ENCODE measurements at regions not wholly inside any gene's neighbourhood (a gene's known extent, or its start where the extent isn't known, plus 50 kb on each side); places are given as distances from the start of the nearest gene placed in this dataset.

- no peak for TF ChIP-seq CTCF (conservative IDR thresholded peaks at IDR 0.05)
- no peak for DNase-seq (ENCODE audit: low read depth, low spot score)
- peaks cover 6% of the 10 kb centered on the region for H3K9me3 Mint-ChIP-seq
- H3K4me3 Mint-ChIP-seq = no peak overlapping the region
- H3K4me1 Mint-ChIP-seq = no peaks in the 10 kb centered on the region
- no peak overlapping the region for H3K27ac Mint-ChIP-seq (ENCODE audit: unreplicated experiment)
- H3K36me3 Mint-ChIP-seq (ENCODE audit: low read depth) = peaks cover 19% of the 10 kb centered on the region
- no peaks in the 10 kb centered on the region for H3K27me3 Mint-ChIP-seq (ENCODE audit: low read depth)
These were observed 63.4 kb upstream of the LGALSL start for GRCh38 chr2:64390586-64390985.

- H3K36me3 Mint-ChIP-seq (ENCODE audit: low read depth) = peaks cover 19% of the 10 kb centered on the region
- no peak overlapping the region for H3K27ac Mint-ChIP-seq (ENCODE audit: unreplicated experiment)
- H3K27me3 Mint-ChIP-seq (ENCODE audit: low read depth) = no peaks in the 10 kb centered on the region
- no peak for TF ChIP-seq CTCF (conservative IDR thresholded peaks at IDR 0.05)
- no peaks in the 10 kb centered on the region for H3K4me1 Mint-ChIP-seq
- H3K9me3 Mint-ChIP-seq = peaks cover 6% of the 10 kb centered on the region
- DNase-seq (ENCODE audit: low read depth, low spot score) = no peak
- no peak overlapping the region for H3K4me3 Mint-ChIP-seq
These were observed 62.5 kb upstream of the LGALSL start for GRCh38 chr2:64391424-64391823.

GRCh38 chr2:64391940-64392339 lies 62.0 kb upstream of the LGALSL start:
- no peaks in the 10 kb centered on the region for H3K4me1 Mint-ChIP-seq
- no peak overlapping the region for H3K4me3 Mint-ChIP-seq
- DNase-seq (ENCODE audit: low read depth, low spot score) = no peak
- no peak overlapping the region for H3K27ac Mint-ChIP-seq (ENCODE audit: unreplicated experiment)
- peaks cover 9% of the 10 kb centered on the region for H3K9me3 Mint-ChIP-seq
- peaks cover 19% of the 10 kb centered on the region for H3K36me3 Mint-ChIP-seq (ENCODE audit: low read depth)
- no peak for TF ChIP-seq CTCF (conservative IDR thresholded peaks at IDR 0.05)
- no peaks in the 10 kb centered on the region for H3K27me3 Mint-ChIP-seq (ENCODE audit: low read depth)

GRCh38 chr2:64392529-64392928 lies 61.4 kb upstream of the LGALSL start:
- H3K4me1 Mint-ChIP-seq = no peaks in the 10 kb centered on the region
- H3K4me3 Mint-ChIP-seq = no peak overlapping the region
- H3K27ac Mint-ChIP-seq (ENCODE audit: unreplicated experiment) = no peak overlapping the region
- peaks cover 19% of the 10 kb centered on the region for H3K36me3 Mint-ChIP-seq (ENCODE audit: low read depth)
- H3K9me3 Mint-ChIP-seq = peaks cover 10% of the 10 kb centered on the region
- no peaks in the 10 kb centered on the region for H3K27me3 Mint-ChIP-seq (ENCODE audit: low read depth)
- TF ChIP-seq CTCF (conservative IDR thresholded peaks at IDR 0.05) = no peak
- no peak for DNase-seq (ENCODE audit: low read depth, low spot score)

GRCh38 chr2:64393383-64394010 lies 60.5 kb upstream of the LGALSL start:
- Mint-ChIP-seq H3K27me3 (ENCODE audit: low read depth) (no peaks in the 10 kb centered on the region), H3K27ac (ENCODE audit: unreplicated experiment) (no peak overlapping the region), H3K36me3 (ENCODE audit: low read depth) (peaks cover 15% of the 10 kb centered on the region), H3K4me3 (no peak overlapping the region), H3K4me1 (peaks cover 2% of the 10 kb centered on the region), H3K9me3 (peaks cover 10% of the 10 kb centered on the region)
- TF ChIP-seq CTCF (conservative IDR thresholded peaks at IDR 0.05) = no peak
- no peak for DNase-seq (ENCODE audit: low read depth, low spot score)
